Left kidney (tissue), 1 donor: ENCODE measurements at regions not wholly inside any gene's neighbourhood (a gene's known extent, or its start where the extent isn't known, plus 50 kb on each side); places are given as distances from the start of the nearest gene placed in this dataset.

Source experiments
- DNase-seq: peaks from one replicate; pipeline ENCODE4 v3.0.0-alpha.2; 2013

DNA sequence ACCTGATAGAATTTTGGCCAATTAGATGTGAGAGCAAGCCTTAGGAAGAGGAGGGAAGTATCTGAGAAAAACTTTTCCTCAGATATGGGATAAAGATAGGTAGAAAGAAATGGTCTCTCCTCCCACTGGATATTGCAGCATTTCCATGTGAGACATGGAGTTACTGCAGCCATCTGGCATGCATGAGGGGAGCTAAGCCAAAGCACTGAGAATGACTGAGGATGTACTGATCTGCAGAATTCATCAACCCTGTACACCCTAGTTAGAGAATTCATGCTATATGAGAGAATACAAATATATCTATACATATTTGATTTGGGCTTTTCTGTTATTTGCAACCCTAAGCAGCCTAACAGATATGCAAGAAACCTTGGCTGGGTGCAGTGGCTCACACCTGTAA lies 52.5 kb upstream of the RPL34 start:
- no peak for DNase-seq

DNA sequence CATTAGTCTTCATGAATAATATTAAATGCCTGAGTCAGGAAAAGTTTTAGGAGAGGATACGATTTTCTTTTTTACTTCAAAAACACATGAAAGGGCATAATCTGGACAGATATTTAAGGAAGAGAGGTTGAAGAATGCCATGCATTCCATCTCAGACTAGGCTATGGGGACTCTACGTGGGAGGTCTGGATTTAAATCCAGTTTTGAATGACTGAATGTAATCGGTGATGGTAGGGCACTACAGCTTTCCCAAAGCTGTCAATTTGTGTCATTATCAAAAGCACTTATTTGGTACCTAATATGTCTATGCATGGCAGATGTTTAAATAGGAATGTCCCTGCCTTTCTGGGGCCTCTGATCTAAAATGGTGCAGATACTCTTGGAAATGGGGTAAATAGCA lies 59.3 kb upstream of the RPL34 start:
- DNase-seq: no peak

DNA sequence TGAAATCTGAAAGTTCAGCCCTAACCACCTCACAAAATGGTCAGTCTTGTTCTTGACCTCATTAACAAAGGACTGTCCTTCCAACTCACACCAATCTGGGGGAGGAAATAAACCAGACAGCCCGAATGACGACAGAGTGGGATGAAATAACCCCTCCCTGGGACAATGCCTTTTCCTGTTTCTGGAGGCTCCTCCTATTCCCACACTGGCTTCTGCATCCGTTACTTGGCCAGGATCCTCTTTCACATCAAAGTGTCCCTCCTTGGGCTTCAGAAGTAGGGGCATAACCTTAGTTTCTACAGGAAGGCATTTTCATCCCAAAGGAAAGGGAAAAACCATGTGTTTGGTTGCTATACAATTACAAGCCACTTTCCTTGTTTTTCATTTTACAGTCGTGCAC lies 59.8 kb upstream of the RPL34 start:
- peak; percentile 55 for DNase-seq

DNA sequence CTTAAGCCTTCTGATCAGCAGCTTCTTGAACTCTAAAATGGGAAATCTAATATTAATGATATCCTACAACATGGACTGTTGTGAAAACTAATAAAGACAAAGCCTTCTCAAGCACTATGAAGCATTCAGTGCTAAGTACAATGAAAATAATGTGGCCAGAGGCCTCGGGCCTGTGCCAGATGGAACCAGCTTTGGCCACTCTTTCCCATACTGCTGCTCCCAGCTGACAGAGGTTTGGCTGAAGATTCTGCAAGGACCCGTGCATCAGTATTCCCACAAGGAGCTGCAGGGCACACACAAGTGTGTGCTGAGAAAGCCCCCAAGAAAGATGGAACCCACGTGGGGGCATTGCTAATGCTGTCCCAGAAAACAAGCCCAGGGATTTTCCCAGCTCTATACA lies 60.5 kb upstream of the RPL34 start:
- no peak for DNase-seq

DNA sequence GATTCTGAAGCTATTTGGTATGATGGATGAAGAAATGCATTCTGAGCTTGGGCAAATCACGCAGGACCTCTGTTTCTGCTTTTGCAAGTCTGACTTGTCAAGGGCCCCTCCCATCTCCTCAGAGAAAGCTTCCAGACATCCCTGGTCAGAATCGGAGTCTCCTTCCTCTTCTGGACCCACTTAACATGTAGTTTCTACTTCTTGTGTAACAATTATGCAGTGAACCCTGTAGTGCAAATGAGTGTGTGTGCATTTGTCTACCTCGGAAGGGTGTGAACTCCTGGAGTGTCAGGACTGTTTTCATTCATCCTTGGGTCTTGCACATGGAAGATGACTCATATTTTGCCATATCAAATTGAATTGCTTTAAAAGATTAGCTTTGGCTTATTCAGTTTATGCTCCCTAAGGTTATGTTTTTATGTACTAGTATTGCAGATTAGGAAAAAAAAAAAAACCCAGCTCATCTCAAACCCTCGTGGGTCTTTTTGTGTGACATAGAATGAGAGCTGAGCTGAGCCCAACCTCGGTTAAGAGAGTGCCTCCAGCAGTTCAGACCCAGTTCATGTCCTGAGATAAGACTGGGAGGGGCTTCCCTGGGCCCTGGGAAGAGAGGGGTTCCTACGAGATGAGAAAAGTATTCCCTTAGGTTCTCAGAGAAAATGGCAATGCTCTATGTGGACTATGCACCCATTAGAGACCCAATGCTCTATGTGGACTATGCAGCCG lies 61.1 kb upstream of the RPL34 start:
- DNase-seq: no peak

DNA sequence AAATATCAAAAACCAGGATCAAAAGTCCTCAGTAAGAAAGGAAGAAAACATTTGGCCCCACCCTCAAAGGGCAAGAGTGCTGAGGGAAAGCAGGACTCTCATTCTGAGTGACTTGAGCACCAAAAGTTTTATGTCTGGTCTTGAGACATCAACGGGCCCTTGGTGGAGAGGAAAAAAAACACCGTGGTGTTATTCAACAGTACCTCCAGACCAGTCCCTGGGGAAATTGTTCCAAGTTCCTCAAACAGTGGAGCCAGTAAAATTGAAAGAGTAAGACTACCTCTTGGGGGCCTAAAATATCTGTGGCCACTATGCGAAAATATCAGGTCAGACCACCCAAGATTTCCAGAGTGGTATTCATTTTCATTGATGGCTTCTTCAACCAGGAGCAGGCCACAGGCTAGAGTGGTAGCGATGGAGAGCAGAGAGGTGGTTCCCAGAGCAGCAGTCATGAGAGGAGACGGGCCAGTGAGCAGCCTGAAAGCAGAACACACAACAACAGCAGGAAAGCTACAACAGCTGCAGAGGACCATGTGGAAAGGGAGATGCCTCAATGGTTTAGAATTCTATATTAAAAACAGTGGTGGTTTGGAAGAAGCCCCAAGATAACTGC lies 63.7 kb upstream of the RPL34 start:
- DNase-seq: no peak

DNA sequence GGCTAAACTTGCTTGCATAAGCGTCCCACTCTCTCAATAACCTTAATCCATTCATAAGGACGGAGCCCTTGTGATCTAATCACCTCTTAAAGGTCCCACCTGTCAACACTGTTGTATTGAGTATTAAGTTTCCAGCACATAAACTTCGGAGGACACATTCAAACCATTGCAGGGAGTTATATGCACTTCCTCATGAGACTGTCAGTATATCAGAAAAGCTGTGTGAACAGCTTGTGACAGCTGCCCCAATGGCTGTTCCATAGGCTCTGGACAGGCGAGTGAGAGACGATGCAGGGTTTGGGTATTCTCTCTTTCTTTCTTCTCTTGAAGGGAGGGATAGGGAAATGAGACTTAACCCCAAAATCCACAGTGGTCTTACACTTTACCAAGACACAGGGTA lies 64.2 kb upstream of the RPL34 start:
- no peak for DNase-seq

DNA sequence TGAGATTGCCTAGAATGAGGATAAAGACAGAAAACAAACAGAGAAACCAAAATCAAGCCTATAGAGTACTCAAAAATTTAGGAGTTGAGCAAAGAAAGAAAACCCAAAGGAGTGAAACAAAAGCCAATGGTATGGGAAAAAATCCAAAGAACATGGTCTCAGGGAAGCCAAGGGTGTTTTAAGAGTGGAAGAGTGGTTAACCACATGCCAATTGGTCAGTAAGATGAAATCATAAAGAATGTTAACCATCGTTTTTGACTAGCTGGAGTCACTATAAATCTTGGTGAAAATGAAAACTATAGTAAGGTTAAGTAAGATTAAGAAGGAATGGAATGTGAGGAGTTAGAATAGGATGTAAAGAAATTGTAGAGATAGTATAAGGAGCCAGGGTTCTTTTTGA lies 64.7 kb upstream of the RPL34 start:
- no peak for DNase-seq

DNA sequence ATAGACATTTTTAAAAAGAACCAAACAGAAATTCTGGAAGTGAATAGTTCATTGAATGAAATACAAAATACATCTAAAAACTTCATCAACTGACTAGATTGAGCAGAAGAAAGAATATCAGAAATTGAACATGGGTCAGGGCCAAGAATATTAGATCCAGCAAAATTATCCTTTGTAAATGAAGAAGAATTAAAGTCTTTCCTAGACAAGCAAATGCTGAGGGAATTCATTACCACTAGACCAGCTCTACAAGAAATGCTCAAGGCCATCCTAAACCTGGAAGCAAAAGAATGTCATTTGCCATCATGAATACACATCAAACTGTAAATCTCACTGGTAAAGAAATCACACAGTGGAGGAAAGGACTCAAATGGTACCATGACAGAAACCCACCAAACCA lies 72.7 kb upstream of the RPL34 start:
- DNase-seq: no peak

DNA sequence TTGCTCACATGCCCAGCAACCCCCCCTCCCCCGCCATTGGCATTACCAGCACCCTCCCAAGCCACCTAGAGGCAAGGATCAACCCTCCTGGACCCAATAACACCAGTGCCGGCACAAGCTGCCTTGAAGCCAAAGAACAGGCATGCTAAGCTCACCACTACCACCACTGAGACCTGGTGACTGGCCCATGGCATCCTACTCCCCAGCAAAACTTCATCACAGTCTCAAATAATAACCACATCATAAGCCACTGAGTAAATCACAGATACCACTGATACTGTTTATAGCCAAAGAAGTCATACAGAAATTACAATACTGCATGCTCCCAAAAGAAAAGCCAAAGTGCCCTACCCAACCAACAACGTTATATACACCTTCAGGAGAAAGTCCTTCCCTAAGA lies 73.6 kb upstream of the RPL34 start:
- no peak for DNase-seq

DNA sequence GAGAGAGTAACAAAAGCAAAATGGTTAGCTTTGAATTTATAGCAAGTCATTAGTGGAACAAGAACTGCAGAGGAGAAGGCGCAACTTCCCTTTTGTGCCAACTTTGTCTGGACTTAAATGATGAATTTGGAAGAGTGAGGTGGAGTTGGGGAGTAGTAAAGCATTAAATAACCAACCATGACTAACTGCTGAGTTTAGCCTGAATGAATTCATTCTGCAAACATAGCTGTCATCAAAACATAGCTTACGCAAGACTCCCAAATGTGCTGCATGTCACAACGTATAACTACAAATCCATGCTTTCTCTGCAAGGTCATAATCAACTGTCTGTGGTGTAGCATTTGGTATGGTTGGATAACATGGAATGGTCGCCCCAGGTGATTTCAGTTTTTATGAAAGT lies 75.9 kb upstream of the RPL34 start:
- no peak for DNase-seq

DNA sequence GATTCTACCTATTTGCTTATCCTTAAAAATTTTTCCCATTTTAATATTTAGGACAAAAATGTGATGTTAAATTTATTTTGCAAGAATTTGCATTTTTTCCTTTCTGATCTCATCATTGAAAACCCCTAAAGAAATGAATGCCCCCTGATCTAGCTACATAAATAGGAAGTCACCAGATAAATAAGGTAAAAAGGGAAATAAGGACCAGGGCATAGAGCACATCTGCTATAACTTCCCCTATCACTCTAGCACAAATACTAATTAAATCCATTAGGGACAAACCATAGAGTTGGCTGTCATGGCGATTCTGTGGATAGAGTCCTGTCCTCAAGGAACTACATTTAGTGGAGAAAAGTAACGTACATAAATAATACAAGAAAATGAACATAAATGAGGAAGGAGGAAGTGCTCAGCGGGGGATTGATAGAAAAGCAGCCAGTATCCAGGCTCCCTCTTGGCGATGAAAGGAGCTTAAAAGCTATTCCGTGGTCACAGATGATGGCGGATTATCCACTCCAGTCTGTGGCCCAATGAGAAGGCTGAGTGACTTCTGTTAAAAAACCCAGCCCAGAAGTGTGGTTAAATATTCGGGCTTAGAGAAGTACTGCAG lies 76.9 kb upstream of the RPL34 start:
- no peak for DNase-seq

DNA sequence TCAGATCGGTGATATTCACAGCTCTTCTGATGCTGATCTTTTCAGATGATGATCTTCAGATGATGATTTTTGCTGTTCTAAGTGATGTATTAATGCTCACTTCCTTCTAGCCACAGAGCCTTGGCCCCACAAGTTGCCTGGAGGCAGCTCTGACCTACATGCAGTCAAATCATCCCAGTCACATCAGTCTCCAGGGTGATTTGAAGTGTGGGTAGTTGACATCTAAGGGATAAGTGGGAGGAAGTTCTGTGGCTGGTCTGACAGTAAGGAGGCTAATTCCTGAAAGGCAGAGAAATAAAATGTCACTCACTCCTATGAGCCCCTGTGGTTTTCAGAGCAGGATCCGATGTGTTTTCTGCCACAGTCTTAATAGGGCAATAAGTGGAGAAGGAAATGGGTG lies 79.8 kb upstream of the RPL34 start:
- DNase-seq: no peak

DNA sequence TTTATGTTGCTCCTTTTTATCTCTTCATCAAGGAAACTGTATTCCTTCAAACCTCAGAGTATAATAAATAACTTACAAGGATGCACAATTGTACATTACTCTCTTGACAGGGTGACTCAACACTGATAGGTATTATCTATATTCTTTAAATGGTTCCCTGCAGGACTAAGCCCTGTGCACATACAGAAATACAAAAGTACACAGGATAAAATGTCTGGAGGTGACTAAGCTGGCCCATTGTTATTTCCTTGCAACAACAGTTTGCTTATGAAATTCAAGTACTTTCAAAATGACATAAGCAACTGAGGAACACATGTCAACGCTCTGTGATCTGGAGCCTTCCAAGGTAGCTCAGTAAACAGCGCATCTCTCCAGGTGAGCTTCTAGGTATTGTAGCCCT lies 83.8 kb upstream of the RPL34 start:
- DNase-seq: no peak

DNA sequence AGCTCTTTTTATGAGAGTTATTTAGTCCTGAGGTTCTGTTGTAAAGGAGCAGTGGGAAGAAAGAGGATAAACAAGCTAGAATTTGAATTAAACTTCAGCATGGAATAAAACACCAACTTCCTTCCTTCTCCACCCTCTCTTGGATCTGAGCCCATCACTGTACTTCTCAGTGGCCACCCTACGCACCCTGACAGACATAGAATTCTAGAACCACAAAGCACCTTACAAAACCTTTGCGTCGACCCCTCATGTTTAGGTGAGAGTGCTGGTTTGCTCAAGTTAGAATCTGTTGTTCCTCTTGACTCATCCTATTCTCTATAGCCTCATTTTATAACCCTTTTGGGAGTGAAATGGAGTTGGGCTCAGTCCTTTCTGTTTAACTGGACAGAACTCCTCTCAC lies 84.6 kb upstream of the RPL34 start:
- DNase-seq: no peak

DNA sequence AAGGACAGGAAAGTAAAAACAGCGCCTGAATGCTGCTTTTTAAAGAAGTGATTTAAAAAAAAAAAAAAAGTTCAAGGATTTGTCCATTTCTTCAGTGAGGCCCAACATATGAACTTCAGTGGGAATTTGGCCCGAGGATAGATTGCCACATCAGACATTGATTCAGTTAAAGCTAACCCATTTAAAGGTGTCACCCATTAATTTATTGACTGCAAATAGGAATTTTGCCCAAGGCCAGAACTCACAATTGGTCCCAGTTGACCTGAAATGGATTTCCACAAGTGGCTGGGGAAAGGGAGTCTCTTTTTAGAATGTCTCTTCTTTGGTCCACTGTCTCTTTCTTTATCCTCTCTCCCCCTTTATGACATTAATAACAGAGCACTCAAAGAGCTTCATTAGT lies 86.5 kb upstream of the RPL34 start:
- DNase-seq: no peak

DNA sequence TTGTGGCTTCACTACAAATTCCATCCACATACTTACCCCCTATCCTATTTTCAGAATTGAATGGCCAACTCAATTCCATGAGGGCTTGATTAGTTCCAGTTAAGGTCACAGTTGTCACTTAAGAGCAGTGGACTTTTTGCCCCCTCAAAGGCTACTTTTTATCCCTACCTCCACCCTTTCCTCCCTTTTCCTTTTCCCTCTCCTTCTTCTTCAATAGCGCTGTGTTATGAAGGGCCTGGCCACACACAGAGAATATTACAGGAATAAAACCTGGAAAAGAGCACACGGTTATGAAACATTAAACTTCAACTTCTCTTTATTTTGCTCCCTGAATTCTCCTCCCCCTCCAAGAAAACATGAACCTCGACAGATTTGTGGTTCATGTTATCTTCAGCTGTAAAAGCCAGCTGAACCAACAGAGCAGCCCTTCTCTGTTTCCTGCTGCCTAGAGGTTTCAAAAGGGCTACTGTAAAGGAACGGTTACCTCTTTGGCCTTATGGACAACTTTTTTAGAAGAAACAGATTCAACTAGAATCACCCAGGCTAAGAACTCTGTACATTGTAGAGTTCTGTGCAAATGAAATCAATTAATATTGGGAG lies 87.0 kb upstream of the RPL34 start:
- DNase-seq: peak; percentile 34

DNA sequence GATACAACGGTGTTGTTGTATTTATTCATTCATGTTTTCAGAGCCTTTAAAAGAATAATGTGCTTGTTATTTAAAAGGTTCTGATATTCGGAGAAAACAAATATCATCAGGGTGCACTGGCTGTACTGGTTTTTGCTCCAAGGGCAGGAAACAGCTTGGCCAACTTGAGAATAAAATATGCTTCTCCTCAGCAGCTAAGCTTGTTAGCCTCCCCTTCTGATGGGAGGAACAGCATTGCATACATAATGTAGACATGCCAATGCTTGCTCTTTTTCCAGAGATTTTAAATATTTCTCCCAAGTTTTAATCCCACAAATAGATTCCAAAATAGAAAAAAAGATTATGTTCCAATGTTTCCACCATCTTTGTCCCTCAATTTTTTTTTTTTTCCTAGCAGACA lies 87.6 kb upstream of the RPL34 start:
- DNase-seq: no peak

DNA sequence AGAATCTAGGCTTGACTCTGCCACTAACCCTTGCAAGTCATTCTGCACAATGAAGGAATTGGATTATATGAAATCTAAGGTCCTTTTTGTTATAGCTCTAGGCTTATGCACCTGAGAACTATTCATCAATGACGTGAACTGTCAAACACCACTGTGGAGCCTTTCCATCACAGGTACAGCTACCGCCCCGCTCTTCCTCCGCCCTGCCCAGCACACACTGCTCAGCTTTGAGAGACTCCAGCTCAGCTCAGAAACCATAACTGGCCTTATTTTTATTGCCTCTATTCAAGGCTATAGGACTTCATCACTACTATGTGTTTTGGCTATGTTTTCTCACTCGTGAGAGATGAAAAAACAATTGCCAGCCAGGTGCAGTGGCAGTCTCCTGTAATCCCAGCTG lies 88.2 kb upstream of the RPL34 start:
- no peak for DNase-seq

DNA sequence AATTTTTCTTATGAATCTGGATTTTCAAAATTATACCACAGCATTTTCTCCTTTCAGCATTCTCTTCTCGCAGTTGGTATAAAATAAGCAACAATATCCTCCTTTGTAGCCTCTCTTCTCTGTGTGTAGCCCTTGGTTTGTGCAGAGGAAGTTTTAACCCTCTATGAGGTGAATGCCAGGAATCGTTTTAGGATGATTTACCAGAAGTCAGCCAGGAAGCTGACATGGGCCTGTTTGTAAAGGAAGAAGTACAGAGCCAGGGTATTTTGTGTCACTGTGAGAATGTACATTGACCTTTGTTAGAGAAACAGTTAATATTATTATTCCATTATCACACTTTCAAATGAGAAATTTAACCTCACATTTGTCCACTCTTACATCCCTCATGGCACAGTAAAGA lies 88.9 kb upstream of the RPL34 start:
- no peak for DNase-seq

DNA sequence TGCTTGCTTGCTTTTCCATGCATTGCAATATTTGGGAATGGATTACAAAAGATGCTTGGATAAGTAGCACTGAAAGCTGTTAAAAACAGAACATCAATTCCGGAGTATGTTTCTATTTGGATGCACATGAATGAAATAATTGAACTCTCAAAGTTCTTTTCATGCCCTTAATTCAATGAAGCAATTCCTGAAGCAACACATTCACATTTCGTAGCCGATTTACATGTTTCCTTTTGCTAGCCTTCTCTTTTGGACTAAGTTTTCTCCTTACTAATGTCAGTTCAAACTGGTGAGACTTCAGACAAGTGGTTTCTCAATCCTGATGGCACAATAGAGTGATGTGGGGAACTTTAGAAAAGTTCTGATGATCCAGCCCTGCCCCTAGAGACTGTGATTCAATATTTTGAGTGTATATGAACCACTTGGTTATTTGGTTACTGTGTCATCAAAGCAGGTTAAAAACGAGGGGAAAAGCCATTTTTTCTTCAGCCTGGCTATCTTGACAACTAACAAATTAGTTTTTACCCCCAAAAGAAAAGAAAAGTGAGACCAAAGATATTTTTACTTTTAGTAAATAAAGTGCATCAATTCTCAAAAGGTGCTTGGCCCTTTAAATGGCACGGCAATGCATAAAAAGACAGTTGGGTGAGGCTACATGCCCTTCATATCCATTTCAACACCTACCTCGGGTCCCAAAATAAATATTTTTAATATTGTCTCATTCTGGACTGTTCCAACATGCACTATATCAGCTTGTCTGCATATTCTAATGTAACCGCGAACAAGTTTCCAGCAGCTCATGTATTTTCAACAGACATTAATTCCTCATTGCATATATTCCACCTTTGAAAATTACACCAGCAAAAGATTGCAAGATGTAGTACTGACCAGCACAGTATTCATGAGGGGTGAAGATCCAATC lies 90.1 kb upstream of the RPL34 start:
- DNase-seq: no peak

DNA sequence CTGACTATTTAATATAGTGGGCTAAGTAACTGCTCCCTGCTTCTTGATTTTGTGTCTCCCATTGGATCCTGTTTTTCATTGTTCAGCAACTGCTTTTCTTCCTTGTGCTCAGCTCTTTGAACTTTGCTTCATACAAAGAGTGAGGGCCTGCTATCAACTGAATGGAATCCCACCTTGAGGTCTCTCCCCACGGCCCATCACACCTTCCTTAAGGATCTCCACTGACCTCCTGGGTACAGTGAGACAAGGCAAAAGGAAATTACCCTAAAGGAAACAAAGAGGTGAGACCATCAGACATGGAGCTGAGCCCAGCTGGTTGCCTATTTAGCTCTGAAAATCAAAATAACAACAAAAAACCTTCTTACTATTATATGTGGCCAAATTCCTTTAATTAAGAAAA lies 91.3 kb upstream of the RPL34 start:
- no peak for DNase-seq

DNA sequence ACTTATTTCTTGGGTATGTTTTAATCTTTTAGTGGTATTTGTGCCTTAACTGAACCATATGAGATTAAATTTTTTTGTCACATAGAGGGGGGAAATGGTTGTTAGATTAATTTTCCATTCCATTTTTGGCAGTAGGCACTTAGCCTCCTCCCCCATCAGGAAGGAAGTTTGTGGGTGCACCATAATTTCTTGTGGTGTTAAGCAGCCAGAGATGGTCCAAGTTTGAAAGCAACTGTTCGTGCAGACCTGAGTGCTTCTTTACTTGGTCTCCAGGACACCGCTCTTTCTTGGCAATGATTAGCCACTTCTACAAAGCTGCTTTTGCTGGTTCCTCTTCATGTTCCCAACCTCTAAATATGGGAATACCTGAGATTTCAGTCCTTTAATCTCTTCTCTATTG lies 92.7 kb upstream of the RPL34 start:
- no peak for DNase-seq
